SK-N-MC (cell line): ENCODE measurements at regions not wholly inside any gene's neighbourhood (a gene's known extent, or its start where the extent isn't known, plus 50 kb on each side); places are given as distances from the start of the nearest gene placed in this dataset.

Source experiments
- EZH2 ChIP-seq: fragments of 200-600 bp; sonication (generic); IDR thresholded peaks from one replicate; pipeline ENCODE4 v1.6.1; 2017; ENCODE audit warnings: antibody characterized with exemption
- FOXP2 ChIP-seq: optimal IDR thresholded peaks from 2 replicates; pipeline ENCODE3; 2011; ENCODE audit warnings: mild to moderate bottlenecking, moderate library complexity; ENCODE audit not compliant: insufficient read depth; ENCODE audit errors: extremely low read length, control extremely low read depth
- POLR2AphosphoS5 ChIP-seq: IDR thresholded peaks from 2 replicates; pipeline ENCODE4 v1.6.1; 2012; ENCODE audit warnings: mild to moderate bottlenecking, low read depth, low read length, borderline replicate concordance

- TF ChIP-seq EZH2 = no peak
- no peak for TF ChIP-seq POLR2AphosphoS5
- no peak for TF ChIP-seq FOXP2
These were observed 101.9 kb downstream of the COPRS start for GRCh38 chr17:31757097-31757496.
